SH-SY5Y (cell line): ENCODE measurements at regions not wholly inside any gene's neighbourhood (a gene's known extent, or its start where the extent isn't known, plus 50 kb on each side); places are given as distances from the start of the nearest gene placed in this dataset.

Experiments used
- GATA2 ChIP-seq: IDR thresholded peaks from 2 replicates; pipeline ENCODE4 v1.6.1; 2011; ENCODE audit warnings: mild to moderate bottlenecking, low read depth, low read length
- GATA3 ChIP-seq: IDR thresholded peaks from 2 replicates; pipeline ENCODE4 v1.6.1; 2011; ENCODE audit warnings: low read depth, mild to moderate bottlenecking, low read length, moderate library complexity

DNA sequence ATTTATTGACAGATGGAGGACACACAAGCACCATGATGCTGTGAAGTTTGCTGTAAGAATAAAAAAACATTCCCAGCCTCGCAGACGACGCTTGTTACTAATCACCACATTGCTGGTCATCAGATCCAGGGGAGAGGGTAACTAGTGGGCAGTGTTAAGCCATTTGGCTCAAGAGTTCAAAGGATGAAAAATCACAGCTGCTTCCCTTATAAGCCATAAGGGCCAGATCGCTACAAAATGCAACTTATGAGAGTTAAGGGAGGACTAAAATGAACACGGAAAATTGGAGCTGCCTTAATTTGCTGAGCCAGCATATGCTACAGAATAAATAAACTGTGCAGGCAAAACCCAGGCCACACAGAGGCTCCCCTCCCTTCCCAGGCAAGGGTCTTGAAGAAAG, 522.6 kb downstream of the TDRD15 start:
- TF ChIP-seq GATA2 (no peak), GATA3 (no peak)
